ENCODE measurements at regions not wholly inside any gene's neighbourhood (a gene's known extent, or its start where the extent isn't known, plus 50 kb on each side); places are given as distances from the start of the nearest gene placed in this dataset.

GRCh38 chr4:107562316-107562715 is 157.7 kb downstream of the PAPSS1 start:
- TF ChIP-seq CTCF (IDR thresholded peaks at IDR 0.05; ENCODE audit: insufficient read depth, low read length, missing control alignments) = no peak
- no peak overlapping the region for H3K4me3 ChIP-seq (ENCODE audit: low read depth, low read length)
- ChIA-PET POLR2A (no interaction called here), CTCF (no interaction called here)
- no peak for DNase-seq (ENCODE audit: low read depth, low spot score)

DNA sequence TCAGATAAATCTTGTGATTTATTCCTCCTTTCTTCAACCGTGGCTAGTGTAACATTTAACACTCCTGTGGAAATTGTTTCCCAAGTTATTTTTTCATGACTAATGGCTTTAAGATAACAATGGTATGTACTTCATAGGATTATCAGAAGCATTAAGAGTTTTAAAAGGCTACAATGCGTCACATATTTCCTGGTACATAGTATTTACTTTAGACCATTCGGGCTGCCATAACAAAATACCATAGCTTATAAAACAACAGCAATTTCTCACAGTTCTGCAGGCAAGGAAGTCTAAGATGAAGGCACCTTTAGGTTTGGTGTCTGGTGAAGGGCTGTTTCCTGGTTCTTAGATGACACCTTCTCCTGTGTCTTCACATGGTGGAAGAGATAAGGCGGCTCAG is 158.6 kb downstream of the PAPSS1 start:
- DNase-seq (ENCODE audit: low read depth, low spot score) = peak; percentile 28
- ChIA-PET CTCF (no interaction called here), POLR2A (no interaction called here)
- no peak overlapping the region for H3K4me3 ChIP-seq (ENCODE audit: low read depth, low read length)
- no peak for TF ChIP-seq CTCF (IDR thresholded peaks at IDR 0.05; ENCODE audit: insufficient read depth, low read length, missing control alignments)

- H3K4me3 ChIP-seq (ENCODE audit: low read depth, low read length) = no peak overlapping the region
- DNase-seq (ENCODE audit: low read depth, low spot score) = no peak
- ChIA-PET CTCF (no interaction called here), POLR2A (no interaction called here)
- TF ChIP-seq CTCF (IDR thresholded peaks at IDR 0.05; ENCODE audit: insufficient read depth, low read length, missing control alignments) = no peak
Observed at GRCh38 chr4:107559653-107560052, 160.4 kb downstream of the PAPSS1 start.

GRCh38 chr4:107552306-107552705 is 167.7 kb downstream of the PAPSS1 start:
- CTCF ChIA-PET = interaction anchor here (1.1 kb wide), 1 partner anchor 192 kb away, joined by 3 read pairs; no protein-coding TSS in a partner anchor

DNA sequence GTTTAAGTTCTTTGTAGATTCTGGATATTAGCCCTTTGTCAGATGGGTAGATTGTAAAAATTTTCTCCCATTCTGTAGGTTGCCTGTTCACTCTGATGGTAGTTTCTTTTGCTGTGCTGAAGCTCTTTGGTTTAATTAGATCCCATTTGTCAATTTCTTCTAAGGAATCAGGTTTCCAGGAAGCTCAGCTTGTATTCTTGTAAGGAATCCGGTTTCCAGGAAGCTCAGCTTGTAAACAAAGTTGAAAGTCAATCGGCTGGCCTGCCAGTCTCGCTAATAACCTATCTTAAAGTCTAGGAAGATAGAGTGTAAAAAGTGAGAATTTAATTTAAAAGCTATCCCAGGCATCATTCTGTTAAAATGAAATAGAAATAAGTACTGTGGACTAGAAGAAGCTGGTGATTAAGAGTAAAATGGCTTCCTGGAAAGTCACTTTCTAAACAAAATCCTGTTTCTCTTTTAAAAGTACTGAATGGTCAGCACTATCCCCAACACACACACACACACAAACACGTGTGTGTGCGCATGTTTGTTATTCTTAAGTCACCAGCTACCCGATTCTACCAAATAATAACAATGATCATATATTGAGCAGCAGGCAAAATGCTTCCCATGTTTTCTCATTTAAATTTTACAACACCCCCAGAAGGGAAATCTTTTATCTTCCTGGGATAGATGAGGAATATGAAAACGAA is 171.7 kb downstream of the PAPSS1 start:
- TF ChIP-seq CTCF (IDR thresholded peaks at IDR 0.05; ENCODE audit: insufficient read depth, low read length, missing control alignments) = no peak
- H3K4me3 ChIP-seq (ENCODE audit: low read depth, low read length) = no peak overlapping the region
- CTCF ChIA-PET = no interaction called here
- POLR2A ChIA-PET = no interaction called here
- no peak for DNase-seq (ENCODE audit: low read depth, low spot score)

More at GRCh38 chr4:107552306-107552705, 167.7 kb downstream of the PAPSS1 start:
- POLR2A ChIA-PET = no interaction called here
- no peak for TF ChIP-seq CTCF (IDR thresholded peaks at IDR 0.05; ENCODE audit: insufficient read depth, low read length, missing control alignments)
- H3K4me3 ChIP-seq (ENCODE audit: low read depth, low read length) = no peak overlapping the region
- no peak for DNase-seq (ENCODE audit: low read depth, low spot score)

DNA sequence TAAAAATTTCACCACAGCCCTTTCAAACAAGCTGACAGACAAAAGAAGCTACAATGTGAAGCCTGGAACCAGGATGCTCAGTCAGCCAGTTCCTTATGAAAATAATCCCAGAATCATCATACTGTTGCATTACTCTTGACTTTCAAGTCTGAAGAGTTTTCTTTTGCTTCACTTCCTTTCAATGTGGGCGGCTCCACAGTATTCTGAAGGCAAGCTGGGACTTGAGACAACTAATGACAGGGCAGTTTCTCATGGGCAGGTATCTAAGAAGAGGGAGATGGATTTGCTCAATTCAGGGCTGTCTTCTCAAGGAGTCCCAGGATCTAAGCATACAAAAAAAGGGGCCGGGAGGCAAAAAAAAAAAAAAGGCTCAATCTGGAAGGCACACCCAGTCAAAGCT is 173.4 kb downstream of the PAPSS1 start:
- no peak for TF ChIP-seq CTCF (IDR thresholded peaks at IDR 0.05; ENCODE audit: insufficient read depth, low read length, missing control alignments)
- DNase-seq (ENCODE audit: low read depth, low spot score) = no peak
- POLR2A ChIA-PET = no interaction called here
- CTCF ChIA-PET = no interaction called here
- H3K4me3 ChIP-seq (ENCODE audit: low read depth, low read length) = no peak overlapping the region
